SU-DHL-6 (cell line): ENCODE measurements at regions not wholly inside any gene's neighbourhood (a gene's known extent, or its start where the extent isn't known, plus 50 kb on each side); places are given as distances from the start of the nearest gene placed in this dataset.

ENCODE experiments used
- H2AFZ ChIP-seq: fragments of 200-600 bp; sonication (generic); 2 replicates; pipeline ENCODE4 v1.6.1; 2014; ENCODE audit warnings: low read depth, mild to moderate bottlenecking, moderate library complexity, mixed read lengths, antibody characterized with exemption, low read length; ENCODE audit not compliant: severe bottlenecking
- H3F3A ChIP-seq: fragments of 200-600 bp; shearing (Covaris generic); 2 replicates; pipeline ENCODE4 v1.6.0; 2016; ENCODE audit warnings: antibody characterized with exemption, mild to moderate bottlenecking; ENCODE audit not compliant: insufficient read depth
- H3K27ac ChIP-seq: fragments of 200-600 bp; sonication (generic); 2 replicates; pipeline ENCODE4 v1.5.1; 2016; ENCODE audit warnings: low read depth, mild to moderate bottlenecking, low read length, moderate library complexity, mixed read lengths
- H3K27me3 ChIP-seq: fragments of 200-600 bp; sonication (generic), shearing (Covaris generic); 2 replicates; pipeline ENCODE4 v1.6.0; 2014; ENCODE audit warnings: mild to moderate bottlenecking, low read length
- H3K36me3 ChIP-seq: fragments of 200-600 bp; sonication (generic); 2 replicates; pipeline ENCODE4 v1.6.1; 2014; ENCODE audit warnings: mild to moderate bottlenecking, low read length, mixed read lengths
- H3K4me2 ChIP-seq: fragments of 300-600, 200-600 bp; shearing (Covaris generic), sonication (generic); 2 replicates; pipeline ENCODE4 v1.6.0; 2014; ENCODE audit warnings: low read length, low read depth, mild to moderate bottlenecking; ENCODE audit not compliant: poor library complexity, severe bottlenecking
- H3K4me3 ChIP-seq: fragments of 200-600 bp; sonication (generic); 2 replicates; pipeline ENCODE4 v1.5.1; 2014; ENCODE audit warnings: antibody characterized with exemption, low read length, mild to moderate bottlenecking, mixed read lengths; ENCODE audit not compliant: insufficient read depth, poor library complexity, severe bottlenecking
- H3K79me2 ChIP-seq: fragments of 200-600 bp; sonication (generic); 2 replicates; pipeline ENCODE4 v1.6.1; 2014; ENCODE audit warnings: mild to moderate bottlenecking, low read length, moderate library complexity; ENCODE audit not compliant: insufficient read depth
- H3K9ac ChIP-seq: fragments of 200-600 bp; sonication (generic); 2 replicates; pipeline ENCODE4 v1.7.0; 2014; ENCODE audit warnings: mild to moderate bottlenecking, low read length
- H3K9me2 ChIP-seq: fragments of 200-600 bp; sonication (generic); replicated peaks from 2 replicates; pipeline ENCODE4 v1.6.1; 2014; ENCODE audit warnings: low read length; ENCODE audit not compliant: insufficient read depth
- H3K9me3 ChIP-seq: fragments of 200-600 bp; sonication (generic); 2 replicates; pipeline ENCODE4 v1.6.1; 2014; ENCODE audit warnings: low read length, mixed read lengths; ENCODE audit not compliant: insufficient read depth
- H4K20me1 ChIP-seq: fragments of 200-600 bp; sonication (generic); 2 replicates; pipeline ENCODE4 v1.6.1; 2014; ENCODE audit warnings: low read depth, mild to moderate bottlenecking, antibody characterized with exemption, low read length, moderate library complexity, mixed read lengths
- EZH2phosphoT487 ChIP-seq: fragments of 200-600 bp; sonication (generic), shearing (Covaris generic); conservative IDR thresholded peaks from 2 replicates; pipeline ENCODE4 v1.6.1; 2018; ENCODE audit warnings: mild to moderate bottlenecking, antibody characterized with exemption, low read length, moderate library complexity, mixed read lengths
- TF ChIP-seq, protein P1 (sequence below): fragments of 200-600 bp; sonication (generic); IDR thresholded peaks from one replicate; pipeline ENCODE4 v1.5.1; 2017; ENCODE audit warnings: antibody characterized with exemption, mild to moderate bottlenecking, low read length, moderate library complexity; ENCODE audit not compliant: insufficient read depth, poor library complexity, severe bottlenecking

DNA sequence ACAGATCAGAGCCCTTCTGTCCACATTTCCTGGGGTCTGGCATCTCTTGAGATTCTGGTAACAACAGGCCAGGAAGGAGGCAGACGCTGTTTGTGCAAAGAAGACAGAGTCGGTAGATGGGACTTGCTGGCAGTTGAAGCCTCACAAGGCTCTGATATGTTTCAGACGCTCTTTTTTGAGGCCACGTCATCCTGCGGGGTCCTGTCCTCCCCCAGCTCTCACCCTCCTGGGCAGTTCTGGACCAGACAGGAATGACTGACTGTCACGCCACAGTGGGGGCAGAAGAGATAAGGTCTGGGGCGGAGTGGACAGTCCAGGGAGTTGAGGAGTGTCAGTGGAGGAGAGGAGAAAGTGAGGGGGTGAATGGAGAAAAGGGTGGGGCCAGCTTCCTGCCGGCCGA is 87.1 kb upstream of the SULF2 start:
- Histone ChIP-seq H2AFZ (no peak overlapping the region), H3K79me2 (no peaks in the 10 kb centered on the region)
- TF ChIP-seq, protein P1, sequence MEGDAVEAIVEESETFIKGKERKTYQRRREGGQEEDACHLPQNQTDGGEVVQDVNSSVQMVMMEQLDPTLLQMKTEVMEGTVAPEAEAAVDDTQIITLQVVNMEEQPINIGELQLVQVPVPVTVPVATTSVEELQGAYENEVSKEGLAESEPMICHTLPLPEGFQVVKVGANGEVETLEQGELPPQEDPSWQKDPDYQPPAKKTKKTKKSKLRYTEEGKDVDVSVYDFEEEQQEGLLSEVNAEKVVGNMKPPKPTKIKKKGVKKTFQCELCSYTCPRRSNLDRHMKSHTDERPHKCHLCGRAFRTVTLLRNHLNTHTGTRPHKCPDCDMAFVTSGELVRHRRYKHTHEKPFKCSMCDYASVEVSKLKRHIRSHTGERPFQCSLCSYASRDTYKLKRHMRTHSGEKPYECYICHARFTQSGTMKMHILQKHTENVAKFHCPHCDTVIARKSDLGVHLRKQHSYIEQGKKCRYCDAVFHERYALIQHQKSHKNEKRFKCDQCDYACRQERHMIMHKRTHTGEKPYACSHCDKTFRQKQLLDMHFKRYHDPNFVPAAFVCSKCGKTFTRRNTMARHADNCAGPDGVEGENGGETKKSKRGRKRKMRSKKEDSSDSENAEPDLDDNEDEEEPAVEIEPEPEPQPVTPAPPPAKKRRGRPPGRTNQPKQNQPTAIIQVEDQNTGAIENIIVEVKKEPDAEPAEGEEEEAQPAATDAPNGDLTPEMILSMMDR: no peak
- no peak for TF ChIP-seq EZH2phosphoT487

DNA sequence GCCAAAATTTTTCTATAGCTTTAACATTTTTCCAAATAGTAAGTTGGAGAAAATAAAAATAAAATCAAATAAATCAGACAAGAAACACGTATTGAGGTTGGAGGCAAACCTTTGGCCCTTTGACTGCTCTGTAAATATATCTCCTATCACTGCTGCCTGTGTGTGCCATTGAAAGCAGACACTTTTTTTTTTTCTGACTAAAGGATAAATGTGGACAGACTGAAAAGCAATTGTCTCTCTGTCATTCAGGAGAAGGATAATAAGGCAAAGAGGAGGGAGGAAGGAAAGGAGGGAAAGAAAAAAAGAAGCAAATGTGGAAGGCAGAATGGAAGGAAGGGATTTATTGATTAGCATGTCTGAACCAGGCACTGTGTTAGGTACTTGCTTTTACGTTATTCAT is 85.2 kb upstream of the SULF2 start:
- H3K9me2 ChIP-seq: no peaks in the 10 kb centered on the region
- H3K9me3 ChIP-seq: no peaks in the 10 kb centered on the region
- H3K4me2 ChIP-seq: no peak overlapping the region
- H3F3A ChIP-seq: no peaks in the 10 kb centered on the region
- no peak for TF ChIP-seq EZH2phosphoT487
- TF ChIP-seq, protein P1: no peak
- H3K27ac ChIP-seq: no peak overlapping the region
- H3K9ac ChIP-seq: no peak overlapping the region
- H3K27me3 ChIP-seq: no peaks in the 10 kb centered on the region; the same call in 1 of the 2 replicates
- H3K79me2 ChIP-seq: no peaks in the 10 kb centered on the region
- no peak overlapping the region for H3K4me3 ChIP-seq
- no peaks in the 10 kb centered on the region for H3K36me3 ChIP-seq
- H2AFZ ChIP-seq: no peak overlapping the region
- H4K20me1 ChIP-seq: no peaks in the 10 kb centered on the region

More for the DNA sequence above, 87.1 kb upstream of the SULF2 start:
- H3K9me2 ChIP-seq: no peaks in the 10 kb centered on the region
- no peak overlapping the region for H3K27ac ChIP-seq
- no peak overlapping the region for H3K9ac ChIP-seq
- H3F3A ChIP-seq: no peaks in the 10 kb centered on the region
- H3K4me3 ChIP-seq: no peak overlapping the region
- H3K36me3 ChIP-seq: no peaks in the 10 kb centered on the region
- H4K20me1 ChIP-seq: no peaks in the 10 kb centered on the region
- H3K9me3 ChIP-seq: no peaks in the 10 kb centered on the region
- H3K27me3 ChIP-seq: no peaks in the 10 kb centered on the region; the same call in 1 of the 2 replicates
- no peak overlapping the region for H3K4me2 ChIP-seq

DNA sequence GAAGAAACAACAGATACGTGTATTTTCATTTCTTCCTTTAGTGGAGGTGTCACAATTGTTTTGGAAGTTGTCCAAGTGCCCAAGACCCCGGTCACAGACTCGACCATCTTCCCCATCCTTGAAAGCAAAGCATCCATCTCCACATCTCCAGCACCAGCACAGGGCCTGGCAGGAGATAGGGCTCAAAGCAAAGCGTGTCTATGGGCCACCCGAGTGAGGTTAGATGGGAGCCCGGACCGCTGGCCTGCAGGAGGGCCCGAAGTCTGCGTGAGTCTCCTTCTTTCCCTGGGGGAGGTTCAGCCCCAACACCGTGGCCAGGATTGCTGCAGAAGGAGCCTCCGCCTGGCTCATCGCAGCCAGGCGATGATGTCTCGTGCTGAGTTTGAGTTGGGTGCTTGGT is 83.5 kb upstream of the SULF2 start:
- no peaks in the 10 kb centered on the region for H3K9me3 ChIP-seq
- H3K9ac ChIP-seq: no peak overlapping the region
- no peak overlapping the region for H3K27ac ChIP-seq
- H3K4me3 ChIP-seq: no peak overlapping the region
- no peaks in the 10 kb centered on the region for H3F3A ChIP-seq
- H2AFZ ChIP-seq: no peak overlapping the region
- H3K9me2 ChIP-seq: no peaks in the 10 kb centered on the region
- H4K20me1 ChIP-seq: no peaks in the 10 kb centered on the region
- TF ChIP-seq EZH2phosphoT487: no peak
- TF ChIP-seq, protein P1: no peak
- no peaks in the 10 kb centered on the region; the same call in 1 of the 2 replicates for H3K27me3 ChIP-seq
- no peak overlapping the region for H3K4me2 ChIP-seq
- H3K36me3 ChIP-seq: no peaks in the 10 kb centered on the region
- H3K79me2 ChIP-seq: no peaks in the 10 kb centered on the region
